Erythroblast (primary cell): ENCODE measurements at regions not wholly inside any gene's neighbourhood (a gene's known extent, or its start where the extent isn't known, plus 50 kb on each side); places are given as distances from the start of the nearest gene placed in this dataset.

ENCODE experiments used
- GATA1 ChIP-seq: IDR thresholded peaks from 2 replicates; pipeline ENCODE4 v1.6.1; 2011; ENCODE audit warnings: low read depth, mild to moderate bottlenecking, control low read depth, low read length, moderate library complexity
- POLR2A ChIP-seq: IDR thresholded peaks from 2 replicates; pipeline ENCODE4 v1.6.1; 2011; ENCODE audit warnings: mild to moderate bottlenecking, low read length

DNA sequence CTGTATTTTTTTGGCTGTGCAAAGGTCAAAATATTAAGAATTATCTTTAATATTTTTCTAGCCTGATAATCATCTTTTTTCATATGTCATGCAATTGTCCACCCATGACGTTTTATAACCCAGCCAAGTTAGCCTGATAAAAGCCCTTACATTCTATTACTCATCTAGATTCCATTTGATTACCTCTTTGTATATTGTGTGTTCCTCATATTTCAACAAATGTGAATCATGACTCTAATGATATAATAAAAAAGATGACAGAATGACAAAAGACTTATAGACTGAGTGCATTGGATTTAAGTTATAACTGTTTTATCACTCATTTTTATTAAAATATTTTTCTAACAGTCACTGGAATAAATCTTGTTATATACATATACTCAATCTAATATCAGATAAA, 1560.0 kb upstream of the LRRTM3 start:
- no peak for TF ChIP-seq POLR2A
- TF ChIP-seq GATA1 = no peak
